ENCODE measurements at regions not wholly inside any gene's neighbourhood (a gene's known extent, or its start where the extent isn't known, plus 50 kb on each side); places are given as distances from the start of the nearest gene placed in this dataset.

GRCh38 chr12:123056709-123057108 is 76.2 kb downstream of the ARL6IP4 start:
- TF ChIP-seq CTCF (IDR thresholded peaks at IDR 0.05; ENCODE audit: poor library complexity, severe bottlenecking) (no peak), REST (IDR thresholded peaks at IDR 0.05; ENCODE audit: borderline replicate concordance) (no peak), SMC3 (conservative IDR thresholded peaks at IDR 0.05; ENCODE audit: poor library complexity) (no peak), TAF1 (IDR thresholded peaks at IDR 0.05; ENCODE audit: low read depth) (no peak), MXI1 (conservative IDR thresholded peaks at IDR 0.05; ENCODE audit: poor library complexity, severe bottlenecking) (no peak), POLR2AphosphoS5 (IDR thresholded peaks at IDR 0.05) (no peak)
